Activated CD4-positive, alpha-beta T cell treated with anti-CD3 and anti-CD28 coated beads, Interleukin-2, Interleukin-4, amounts not matched to agents 100 ng/mL and 50 ng/mL, durations not matched to agents 16 hours and 8 hours (primary cell): ENCODE measurements at regions not wholly inside any gene's neighbourhood (a gene's known extent, or its start where the extent isn't known, plus 50 kb on each side); places are given as distances from the start of the nearest gene placed in this dataset.
"Not testable (repeated sequence)": the region's sequence is repeated elsewhere in the genome, so short reads cannot be mapped to it uniquely, and the experiment has no call there.

Experiments
- DNase-seq: peaks from one replicate; pipeline ENCODE4 v3.0.0-alpha.2; 2020; ENCODE audit warnings: low spot score

DNA sequence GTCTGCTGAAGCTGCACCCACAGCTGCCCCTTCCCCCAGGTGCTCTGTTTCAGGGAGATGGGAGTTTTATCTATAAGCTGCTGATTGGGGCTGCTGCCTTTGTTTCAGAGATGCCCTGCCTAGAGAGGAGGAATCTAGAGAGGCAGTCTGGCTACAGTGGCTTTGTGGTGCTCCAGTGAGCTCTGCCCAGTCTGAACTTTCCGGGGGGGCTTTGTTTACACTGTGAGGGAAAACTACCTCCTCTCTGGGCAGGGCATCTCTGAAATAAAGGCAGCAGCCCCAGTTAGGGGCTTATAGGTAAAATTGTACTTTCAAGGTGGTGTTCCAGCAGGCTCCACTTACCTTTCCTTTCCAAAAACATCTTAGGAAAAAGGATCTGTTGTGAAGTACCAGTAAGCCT, 242.2 kb downstream of the SPRY1 start:
- DNase-seq: no peak

- no peak for DNase-seq
Measured at GRCh38 chr4:123640271-123640670, 243.7 kb downstream of the SPRY1 start.

- no peak for DNase-seq
Measured at GRCh38 chr4:123640824-123641223, 244.2 kb downstream of the SPRY1 start.

- no peak for DNase-seq
Measured at GRCh38 chr4:123643691-123644090, 247.1 kb downstream of the SPRY1 start.

DNA sequence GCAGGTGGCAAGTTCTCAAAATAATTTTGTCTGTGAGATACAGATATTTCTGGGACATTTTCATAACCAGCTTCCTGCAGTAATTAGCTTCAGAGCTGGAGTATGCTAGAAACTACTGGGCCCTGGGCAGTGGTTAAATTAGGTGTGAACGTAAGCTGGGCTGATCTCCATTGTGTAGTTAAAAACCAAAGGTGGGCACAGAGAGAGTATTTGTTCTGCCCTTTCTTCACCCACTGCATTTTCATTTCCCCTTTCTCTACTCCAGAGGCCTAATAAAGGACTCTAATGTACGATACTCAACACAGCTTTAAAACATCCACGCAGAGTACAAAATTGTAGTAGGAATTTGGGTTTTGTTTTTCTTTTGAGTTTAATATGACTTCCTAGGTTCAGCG, 252.7 kb downstream of the SPRY1 start:
- no peak for DNase-seq

DNA sequence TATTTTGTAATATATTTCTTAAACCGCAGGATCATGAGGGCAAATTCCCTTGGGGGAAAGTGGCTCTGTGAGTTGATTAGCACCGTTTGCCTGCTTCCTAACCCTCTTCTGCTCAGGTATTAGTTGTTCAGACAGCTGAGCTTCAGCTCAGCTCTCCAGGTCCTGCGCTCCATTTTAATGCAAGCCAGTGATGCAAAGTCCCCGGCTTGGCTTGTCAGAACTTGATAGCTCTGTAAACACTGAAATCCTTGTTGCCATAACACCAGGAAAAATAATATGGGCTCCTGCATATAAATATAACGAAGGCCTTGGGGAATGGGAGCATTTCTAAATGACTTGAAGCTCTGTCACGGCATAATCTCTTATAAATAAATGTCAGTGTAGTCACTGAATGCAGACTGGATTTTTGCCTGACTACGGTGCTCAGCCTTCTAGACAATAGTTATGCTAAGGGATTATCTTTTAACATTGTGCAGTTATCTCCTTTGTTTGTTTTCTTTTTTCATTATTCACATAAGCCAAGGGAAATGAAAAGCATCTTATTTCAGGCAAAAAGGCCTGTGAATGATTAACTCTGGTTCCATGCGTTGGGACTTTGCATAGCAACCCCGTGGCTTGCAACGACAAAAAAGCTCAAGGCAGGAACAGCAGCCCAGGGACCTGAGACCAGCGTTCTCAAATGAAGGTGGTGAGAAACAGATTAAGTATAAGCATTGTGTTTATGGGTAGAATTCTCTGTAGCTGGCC, 253.2 kb downstream of the SPRY1 start:
- DNase-seq: no peak

DNA sequence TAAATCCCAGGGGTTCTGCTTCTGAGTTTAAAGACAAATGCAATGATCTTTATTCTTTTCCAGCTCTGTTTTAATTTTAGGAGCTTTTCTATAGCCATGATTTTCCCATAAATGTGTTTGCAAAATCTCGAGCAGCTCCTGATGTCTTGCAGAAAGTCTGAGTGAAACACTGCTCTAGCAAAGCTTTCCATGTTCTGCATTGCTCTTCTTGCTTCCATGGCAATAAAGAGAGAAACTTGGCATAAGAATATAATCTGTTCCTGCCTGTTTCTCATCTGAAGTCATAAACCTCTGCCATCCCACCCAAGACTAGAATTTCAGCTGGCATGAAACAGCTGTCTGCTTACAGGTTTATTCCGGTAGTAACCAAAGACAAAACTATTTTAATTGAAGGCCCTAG, 254.5 kb downstream of the SPRY1 start:
- no peak for DNase-seq

DNA sequence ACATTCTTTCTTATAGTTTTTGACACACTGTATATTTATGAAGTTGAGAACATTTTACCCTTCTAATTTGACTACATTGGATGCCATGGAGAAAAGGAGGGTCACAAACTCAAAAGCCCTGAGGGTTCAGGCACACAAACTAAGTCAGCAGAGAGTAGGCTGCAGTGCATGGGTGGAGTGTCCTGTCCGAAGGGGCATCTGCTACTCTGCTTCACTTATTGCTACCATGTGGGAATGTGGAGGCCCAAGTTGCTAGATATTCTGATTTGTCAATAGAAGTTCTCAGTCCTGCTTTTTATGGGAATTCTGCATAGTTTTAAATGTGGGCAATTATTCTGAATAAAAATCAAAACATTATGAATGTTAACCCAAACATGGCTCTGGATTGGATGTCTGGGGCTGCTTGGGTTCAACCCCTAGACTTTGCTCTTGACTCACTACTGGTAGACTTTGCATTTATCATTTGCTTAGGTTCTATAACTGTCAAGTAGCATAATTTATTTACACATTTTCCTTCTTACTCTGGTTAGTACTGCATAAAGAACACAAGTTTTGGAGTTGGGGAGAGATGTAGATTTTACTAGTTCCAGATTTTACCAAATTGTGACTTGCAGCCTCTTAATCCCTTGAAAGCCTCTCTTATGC, 255.1 kb downstream of the SPRY1 start:
- no peak for DNase-seq

DNA sequence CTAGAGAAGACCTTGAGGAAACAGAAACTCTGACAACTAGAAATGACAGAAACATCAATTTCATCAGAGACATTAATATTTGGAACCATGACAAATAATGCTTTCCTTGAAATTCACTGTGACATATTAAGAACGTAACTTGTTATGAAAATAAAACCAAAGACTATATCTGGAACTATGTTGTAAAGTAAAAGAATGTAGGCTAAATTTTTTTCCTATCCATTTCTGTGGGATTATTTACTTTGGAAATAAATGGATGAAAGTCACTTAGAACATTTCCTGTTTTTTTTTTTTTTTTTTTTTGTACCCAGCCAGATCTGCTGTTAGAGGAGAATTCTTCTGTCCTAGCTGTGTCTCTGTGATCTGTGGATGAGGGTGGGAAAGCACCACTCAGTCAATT, 255.9 kb downstream of the SPRY1 start:
- DNase-seq: no peak

DNA sequence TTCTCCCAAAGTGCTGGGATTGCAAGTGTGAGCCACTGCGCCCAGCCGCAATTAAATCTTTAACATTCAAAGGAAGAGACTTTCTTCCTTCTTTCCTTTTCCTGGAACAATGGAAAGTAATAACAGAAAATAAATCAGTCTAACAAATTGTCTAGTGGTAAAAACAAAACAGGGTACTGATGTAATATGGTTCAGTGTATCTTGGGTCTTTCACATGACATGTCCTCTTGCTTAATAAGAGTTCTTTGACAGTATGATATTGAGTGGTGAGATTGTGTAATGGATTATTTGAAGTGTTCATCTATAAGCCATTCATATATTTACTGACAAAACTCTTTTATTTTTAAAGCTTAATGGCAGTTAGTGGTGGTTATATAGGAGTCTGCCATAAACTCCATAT, 256.6 kb downstream of the SPRY1 start:
- DNase-seq: no peak

DNA sequence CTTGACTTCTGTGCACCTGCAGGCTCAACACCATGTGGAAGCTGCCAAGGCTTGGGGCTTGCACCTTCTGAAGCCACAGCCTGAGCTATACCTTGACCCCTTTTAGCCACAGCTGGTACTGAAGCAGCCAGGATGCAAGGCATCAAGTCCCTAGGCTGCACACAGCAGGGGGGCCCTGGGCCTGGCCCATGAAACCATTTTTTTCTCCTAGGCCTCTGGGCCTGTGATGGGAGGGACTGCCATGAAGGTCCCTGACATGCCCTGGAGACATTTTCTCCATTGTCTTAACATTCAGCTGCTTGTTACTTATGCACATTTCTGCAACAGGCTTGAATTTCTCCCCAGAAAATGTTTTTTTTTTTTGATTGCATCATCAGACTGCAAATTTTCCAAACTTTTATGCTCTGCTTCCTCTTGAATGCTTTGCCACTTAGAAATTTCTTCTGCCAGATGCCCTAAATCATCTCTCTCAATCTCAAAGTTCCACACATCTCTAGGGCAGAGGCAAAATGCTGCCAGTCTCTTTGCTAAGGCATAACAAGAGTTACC, 260.2 kb downstream of the SPRY1 start:
- DNase-seq: not testable (repeated sequence)

- not testable (repeated sequence) for DNase-seq
Measured at GRCh38 chr4:123657606-123658005, 261.0 kb downstream of the SPRY1 start.

DNA sequence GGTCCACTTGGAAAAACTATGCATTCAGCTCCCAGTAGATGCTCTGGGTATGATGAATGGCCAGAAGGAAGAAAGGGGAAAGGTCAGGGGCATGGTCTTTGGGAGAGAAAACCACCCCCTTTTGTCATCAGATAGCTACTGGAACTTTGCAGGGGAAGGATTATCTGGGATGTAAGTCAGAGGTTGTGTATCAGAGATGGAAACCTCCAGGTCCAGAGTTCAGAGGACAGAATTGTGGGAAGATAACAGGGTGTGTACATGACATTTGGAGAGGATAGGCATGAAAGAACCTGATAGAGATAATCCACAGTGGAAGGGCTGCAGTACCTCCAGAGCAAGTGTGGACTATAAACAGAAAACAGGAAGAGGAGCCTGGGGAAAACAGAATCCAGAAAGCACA, 262.7 kb downstream of the SPRY1 start:
- DNase-seq: no peak

- DNase-seq: no peak
Measured at GRCh38 chr4:123659730-123660129, 263.1 kb downstream of the SPRY1 start.

DNA sequence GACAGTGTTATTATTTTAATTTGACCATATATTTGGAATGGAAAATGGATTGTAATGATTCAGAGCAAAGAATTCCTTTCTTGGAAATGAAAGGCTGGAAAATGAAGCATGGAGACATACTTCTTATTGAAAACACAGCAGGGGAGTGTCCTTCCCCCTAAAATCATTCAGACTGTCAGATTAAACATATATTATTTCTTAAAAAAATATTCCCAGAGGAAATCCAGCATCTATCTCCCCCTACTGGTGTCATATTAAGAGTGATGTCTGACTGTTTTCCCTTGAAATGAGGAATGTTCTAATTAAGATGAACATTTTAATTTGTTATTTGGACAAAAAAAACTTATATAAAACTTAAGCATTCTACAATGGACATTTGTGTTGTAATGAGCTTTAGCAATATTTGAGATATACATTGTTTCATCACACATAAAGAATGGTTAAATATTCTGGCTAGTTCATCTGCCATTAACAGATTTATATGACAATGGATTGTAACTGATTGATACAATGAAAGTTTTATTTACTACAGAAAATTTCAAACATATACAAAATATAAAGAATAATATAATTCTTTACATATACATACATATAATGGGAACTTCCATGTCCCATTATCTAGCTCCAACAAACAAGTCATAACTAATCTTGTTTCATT, 264.6 kb downstream of the SPRY1 start:
- DNase-seq: no peak

- no peak for DNase-seq
Measured at GRCh38 chr4:123662827-123663226, 266.2 kb downstream of the SPRY1 start.

DNA sequence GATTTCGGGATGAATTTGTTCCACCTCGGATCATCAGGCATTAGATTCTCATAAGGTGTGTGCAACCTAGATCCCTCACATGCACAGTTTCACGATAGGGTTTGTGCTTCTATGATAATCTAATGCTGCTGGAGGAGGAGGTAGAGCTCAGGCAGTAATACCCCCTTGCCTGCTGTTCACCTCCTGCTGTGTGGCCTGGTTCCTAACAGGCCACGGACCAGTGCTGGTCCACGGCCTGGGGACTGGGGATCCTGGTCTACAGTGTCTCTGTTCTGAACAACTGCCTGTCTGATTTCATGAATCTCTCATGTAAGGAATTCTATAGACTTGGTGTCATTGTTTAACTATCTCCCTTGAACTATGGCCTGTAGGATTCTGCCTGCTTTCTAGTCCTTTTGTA, 269.9 kb downstream of the SPRY1 start:
- DNase-seq: no peak

GRCh38 chr4:123667496-123667895, 270.9 kb downstream of the SPRY1 start:
- no peak for DNase-seq

DNA sequence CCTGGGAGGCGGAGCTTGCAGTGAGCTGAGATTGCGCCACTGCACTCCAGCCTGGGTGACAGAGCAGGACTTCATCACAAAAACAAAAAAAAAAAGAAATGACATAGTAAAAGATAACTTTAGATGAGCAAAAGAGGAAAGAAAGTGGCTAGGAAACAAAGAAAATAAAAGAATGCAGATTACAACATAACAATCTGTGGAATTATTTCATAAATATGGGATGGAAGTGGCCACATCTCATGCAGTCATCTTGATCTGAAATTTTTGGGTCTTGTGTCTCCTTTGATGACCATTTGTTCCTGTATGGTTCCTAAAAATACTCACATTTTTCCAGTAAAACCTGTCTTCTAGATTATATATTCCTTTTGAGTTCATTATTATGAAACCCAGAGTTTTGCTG, 271.4 kb downstream of the SPRY1 start:
- no peak for DNase-seq

DNA sequence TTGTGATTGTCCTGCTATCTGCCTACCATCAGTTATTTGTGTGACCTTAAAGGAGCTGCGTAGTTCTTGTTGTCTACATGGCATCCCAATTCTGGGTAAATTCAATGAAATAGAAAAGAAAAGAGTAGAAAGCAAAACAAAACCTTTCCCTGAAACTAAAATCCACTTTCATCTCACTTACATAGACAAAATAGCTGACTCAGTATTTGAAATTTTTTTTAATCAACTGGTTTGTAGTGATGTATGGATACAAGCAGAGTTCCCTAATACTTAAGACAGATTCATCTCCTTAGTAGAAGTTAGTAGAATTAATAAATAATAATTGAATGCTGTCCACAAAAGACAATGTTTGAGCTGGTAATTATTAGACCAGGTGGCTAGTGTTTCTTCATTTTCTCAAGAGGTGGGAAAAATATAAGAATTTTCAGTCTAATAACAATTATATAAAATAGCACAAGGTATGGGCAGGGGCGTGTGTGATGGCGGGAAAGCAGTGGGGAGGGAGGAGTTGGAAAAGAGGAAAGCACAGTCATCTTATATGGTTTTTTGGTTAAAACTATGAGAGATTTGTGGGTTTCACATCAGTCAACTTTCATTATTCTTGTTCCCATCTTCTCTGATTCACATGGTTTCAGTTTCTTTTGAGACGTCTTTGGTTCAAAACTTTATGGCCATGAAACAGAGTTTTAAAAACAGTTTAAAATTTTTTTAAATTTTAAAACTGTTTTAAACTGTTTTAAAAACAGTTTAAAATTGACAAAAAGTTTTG, 275.2 kb downstream of the SPRY1 start:
- DNase-seq: peak; percentile 67

DNA sequence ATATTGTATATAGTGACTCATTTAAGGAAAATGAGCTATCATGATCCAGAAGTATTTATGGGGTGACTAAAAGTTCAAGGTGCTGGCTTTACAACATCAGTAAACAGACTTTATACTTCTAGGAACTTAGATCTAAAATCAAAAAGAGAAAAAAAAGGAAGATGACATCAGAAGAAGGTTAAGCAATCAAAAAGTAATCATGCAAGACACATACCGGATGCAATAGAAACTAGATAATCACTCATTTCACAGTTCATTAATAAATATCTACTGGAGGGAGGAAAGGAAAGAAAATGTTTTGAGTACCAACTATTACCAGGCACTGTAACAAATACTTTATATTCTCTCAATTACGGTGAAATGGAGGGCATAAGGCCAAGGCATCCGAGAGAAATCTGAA, 276.4 kb downstream of the SPRY1 start:
- peak; percentile 6 for DNase-seq

DNA sequence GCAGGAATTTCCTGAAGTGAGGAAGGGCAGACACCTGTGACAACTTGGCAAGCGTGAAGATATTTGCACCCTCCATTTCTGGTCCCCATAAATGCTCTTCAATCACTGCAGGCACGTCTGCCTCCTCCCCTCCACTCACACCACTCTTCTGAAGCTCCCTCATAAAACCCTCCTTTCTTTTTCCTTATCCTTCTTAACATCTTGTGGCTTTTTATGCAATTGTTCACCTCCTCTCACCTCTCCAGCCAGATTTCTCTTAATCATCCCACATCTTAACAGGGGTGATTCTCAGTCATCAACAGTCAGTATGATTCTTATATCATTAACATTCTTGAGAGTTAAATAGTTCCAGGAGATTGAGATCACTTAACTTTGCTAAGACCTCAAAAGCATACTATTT, 277.4 kb downstream of the SPRY1 start:
- DNase-seq: peak; percentile 6
